ENCODE measurements at regions not wholly inside any gene's neighbourhood (a gene's known extent, or its start where the extent isn't known, plus 50 kb on each side); places are given as distances from the start of the nearest gene placed in this dataset.

GRCh38 chr7:25879799-25880198 is 272.2 kb upstream of the NFE2L3 start:
- no peak for DNase-seq (ENCODE audit: low read depth in 2 of 2)
- no peak for TF ChIP-seq CTCF (conservative IDR thresholded peaks at IDR 0.05 in 1 of 2, IDR thresholded peaks at IDR 0.05 in 1 of 2; ENCODE audit: low read depth in 1 of 2, low read length in 2 of 2)
- TF ChIP-seq EZH2 (IDR thresholded peaks at IDR 0.05; ENCODE audit: low read length, missing control alignments) = no peak

GRCh38 chr7:25881317-25882037 is 270.5 kb upstream of the NFE2L3 start:
- Histone ChIP-seq H3K79me2 (ENCODE audit: control insufficient read depth, insufficient read depth, low read length) (no peaks in the 10 kb centered on the region), H3K27me3 (ENCODE audit: control insufficient read depth, insufficient read depth, low read length) (peaks cover 4% of the 10 kb centered on the region), H3K36me3 (ENCODE audit: control insufficient read depth, insufficient read depth, low read length) (no peaks in the 10 kb centered on the region), H3K4me2 (ENCODE audit: extremely low read depth, insufficient read depth, low read length) (no peak overlapping the region), H3K9me3 (ENCODE audit: control insufficient read depth, insufficient read depth, low read depth, low read length) (no peaks in the 10 kb centered on the region), H3K27ac (ENCODE audit: insufficient read depth, low read length) (no peak overlapping the region), H2AFZ (ENCODE audit: low read length) (no peak overlapping the region), H3K4me1 (ENCODE audit: control insufficient read depth, extremely low read depth, insufficient read depth, low read length) (no peaks in the 10 kb centered on the region), H3K4me3 (replicated peaks in 1 of 4; ENCODE audit: control extremely low read depth in 1 of 4, insufficient read depth in 1 of 4, low read depth in 3 of 4, low read length in 4 of 4) (no peak overlapping the region), H3K9ac (ENCODE audit: insufficient read depth, low read length) (no peak overlapping the region), H4K20me1 (ENCODE audit: control insufficient read depth, extremely low read depth, insufficient read depth, low read length) (no peaks in the 10 kb centered on the region)
- TF ChIP-seq CTCF (conservative IDR thresholded peaks at IDR 0.05 in 1 of 2, IDR thresholded peaks at IDR 0.05 in 1 of 2; ENCODE audit: low read depth in 1 of 2, low read length in 2 of 2) (no peak), EZH2 (IDR thresholded peaks at IDR 0.05; ENCODE audit: low read length, missing control alignments) (no peak)
- no peak for DNase-seq (ENCODE audit: low read depth in 2 of 2)

More at GRCh38 chr7:25879799-25880198, 272.2 kb upstream of the NFE2L3 start:
- no peak overlapping the region for H3K27ac ChIP-seq (ENCODE audit: insufficient read depth, low read length)
- H3K36me3 ChIP-seq (ENCODE audit: control insufficient read depth, insufficient read depth, low read length) = no peaks in the 10 kb centered on the region
- H3K9ac ChIP-seq (ENCODE audit: insufficient read depth, low read length) = no peak overlapping the region
- no peak overlapping the region for H3K4me2 ChIP-seq (ENCODE audit: extremely low read depth, insufficient read depth, low read length)
- H3K27me3 ChIP-seq (ENCODE audit: control insufficient read depth, insufficient read depth, low read length) = peaks cover 4% of the 10 kb centered on the region
- no peaks in the 10 kb centered on the region for H3K79me2 ChIP-seq (ENCODE audit: control insufficient read depth, insufficient read depth, low read length)
- H4K20me1 ChIP-seq (ENCODE audit: control insufficient read depth, extremely low read depth, insufficient read depth, low read length) = no peaks in the 10 kb centered on the region
- H3K4me1 ChIP-seq (ENCODE audit: control insufficient read depth, extremely low read depth, insufficient read depth, low read length) = no peaks in the 10 kb centered on the region
- no peak overlapping the region for H3K4me3 ChIP-seq (replicated peaks in 1 of 4; ENCODE audit: control extremely low read depth in 1 of 4, insufficient read depth in 1 of 4, low read depth in 3 of 4, low read length in 4 of 4)
- H3K9me3 ChIP-seq (ENCODE audit: control insufficient read depth, insufficient read depth, low read depth, low read length) = no peaks in the 10 kb centered on the region
- H2AFZ ChIP-seq (ENCODE audit: low read length) = no peak overlapping the region

GRCh38 chr7:25882151-25882773 is 269.7 kb upstream of the NFE2L3 start:
- TF ChIP-seq CTCF (conservative IDR thresholded peaks at IDR 0.05 in 1 of 2, IDR thresholded peaks at IDR 0.05 in 1 of 2; ENCODE audit: low read depth in 1 of 2, low read length in 2 of 2) (no peak), EZH2 (IDR thresholded peaks at IDR 0.05; ENCODE audit: low read length, missing control alignments) (no peak)
- no peaks in the 10 kb centered on the region for H3K36me3 ChIP-seq (ENCODE audit: control insufficient read depth, insufficient read depth, low read length)
- H3K27me3 ChIP-seq (ENCODE audit: control insufficient read depth, insufficient read depth, low read length) = peaks cover 4% of the 10 kb centered on the region
- no peaks in the 10 kb centered on the region for H3K4me1 ChIP-seq (ENCODE audit: control insufficient read depth, extremely low read depth, insufficient read depth, low read length)
- H3K79me2 ChIP-seq (ENCODE audit: control insufficient read depth, insufficient read depth, low read length) = no peaks in the 10 kb centered on the region
- H3K27ac ChIP-seq (ENCODE audit: insufficient read depth, low read length) = no peak overlapping the region
- no peak overlapping the region for H3K4me2 ChIP-seq (ENCODE audit: extremely low read depth, insufficient read depth, low read length)
- no peaks in the 10 kb centered on the region for H4K20me1 ChIP-seq (ENCODE audit: control insufficient read depth, extremely low read depth, insufficient read depth, low read length)
- H3K9me3 ChIP-seq (ENCODE audit: control insufficient read depth, insufficient read depth, low read depth, low read length) = no peaks in the 10 kb centered on the region
- H3K4me3 ChIP-seq (replicated peaks in 1 of 4; ENCODE audit: control extremely low read depth in 1 of 4, insufficient read depth in 1 of 4, low read depth in 3 of 4, low read length in 4 of 4) = no peak overlapping the region
- H3K9ac ChIP-seq (ENCODE audit: insufficient read depth, low read length) = no peak overlapping the region
- no peak for DNase-seq (ENCODE audit: low read depth in 2 of 2)
- no peak overlapping the region for H2AFZ ChIP-seq (ENCODE audit: low read length)
